ENCODE measurements at regions not wholly inside any gene's neighbourhood (a gene's known extent, or its start where the extent isn't known, plus 50 kb on each side); places are given as distances from the start of the nearest gene placed in this dataset.
"Not testable (repeated sequence)": the region's sequence is repeated elsewhere in the genome, so short reads cannot be mapped to it uniquely, and the experiment has no call there.

GRCh38 chr1:102659876-102660483, 448.3 kb downstream of the COL11A1 start:
- not testable (repeated sequence) for TF ChIP-seq POLR2A, CTCF (IDR thresholded peaks at IDR 0.05)

Data from adrenal gland (tissue), 5 donors.